GM21619 (cell line): ENCODE measurements at regions not wholly inside any gene's neighbourhood (a gene's known extent, or its start where the extent isn't known, plus 50 kb on each side); places are given as distances from the start of the nearest gene placed in this dataset.
"Not testable (repeated sequence)": the region's sequence is repeated elsewhere in the genome, so short reads cannot be mapped to it uniquely, and the experiment has no call there.

ENCODE experiments used
- ATAC-seq: cut with Tn5 transposase; IDR thresholded peaks from one replicate; pipeline ENCODE4 v1.9.1; 2021; ENCODE audit not compliant: unreplicated experiment

GRCh38 chr9:1115370-1115769 is 65.2 kb downstream of the DMRT2 start:
- no peak for ATAC-seq

- ATAC-seq, result no peak
Measured at GRCh38 chr9:1117439-1117838, 67.3 kb downstream of the DMRT2 start.

- no peak for ATAC-seq
Measured at GRCh38 chr9:1120500-1121165, 70.5 kb downstream of the DMRT2 start.

- ATAC-seq, result no peak
Measured at GRCh38 chr9:1125741-1126140, 75.6 kb downstream of the DMRT2 start.

- no peak for ATAC-seq
Measured at GRCh38 chr9:1128046-1128445, 77.9 kb downstream of the DMRT2 start.

- ATAC-seq, result no peak
Measured at GRCh38 chr9:1129382-1129781, 79.2 kb downstream of the DMRT2 start.

GRCh38 chr9:1140057-1140456 is 89.9 kb downstream of the DMRT2 start:
- ATAC-seq, result no peak

- ATAC-seq, result no peak
Measured at GRCh38 chr9:1151691-1152090, 101.5 kb downstream of the DMRT2 start.

GRCh38 chr9:1152171-1152570 is 102.0 kb downstream of the DMRT2 start:
- no peak for ATAC-seq

GRCh38 chr9:1154739-1155138 is 104.6 kb downstream of the DMRT2 start:
- no peak for ATAC-seq

GRCh38 chr9:1155602-1156001 is 105.4 kb downstream of the DMRT2 start:
- no peak for ATAC-seq

- ATAC-seq, result no peak
Measured at GRCh38 chr9:1156794-1157550, 106.8 kb downstream of the DMRT2 start.

- ATAC-seq, result no peak
Measured at GRCh38 chr9:1157836-1158235, 107.7 kb downstream of the DMRT2 start.

- no peak for ATAC-seq
Measured at GRCh38 chr9:1170918-1171317, 120.8 kb downstream of the DMRT2 start.

- no peak for ATAC-seq
Measured at GRCh38 chr9:1171546-1171945, 121.4 kb downstream of the DMRT2 start.

GRCh38 chr9:1173211-1173610 is 123.1 kb downstream of the DMRT2 start:
- ATAC-seq, result no peak

GRCh38 chr9:1173993-1174392 is 123.8 kb downstream of the DMRT2 start:
- no peak for ATAC-seq

GRCh38 chr9:1179366-1179765 is 129.2 kb downstream of the DMRT2 start:
- no peak for ATAC-seq

- ATAC-seq, result no peak
Measured at GRCh38 chr9:1184146-1184545, 134.0 kb downstream of the DMRT2 start.

GRCh38 chr9:1187137-1187536 is 137.0 kb downstream of the DMRT2 start:
- not testable (repeated sequence) for ATAC-seq

- not testable (repeated sequence) for ATAC-seq
Measured at GRCh38 chr9:1195636-1196035, 145.5 kb downstream of the DMRT2 start.

- no peak for ATAC-seq
Measured at GRCh38 chr9:1198085-1198484, 147.9 kb downstream of the DMRT2 start.

- no peak for ATAC-seq
Measured at GRCh38 chr9:1200847-1201251, 150.7 kb downstream of the DMRT2 start.
